ENCODE measurements at regions not wholly inside any gene's neighbourhood (a gene's known extent, or its start where the extent isn't known, plus 50 kb on each side); places are given as distances from the start of the nearest gene placed in this dataset.

- Histone ChIP-seq H3K4me1 (replicated peaks; ENCODE audit: insufficient read depth) (peaks cover 10% of the 10 kb centered on the region; the same call in 1 of the 2 replicates), H3K9me3 (ENCODE audit: insufficient read depth, low read depth) (no peaks in the 10 kb centered on the region), H3K4me3 (no peak overlapping the region), H3K36me3 (ENCODE audit: low read depth) (no peaks in the 10 kb centered on the region), H3F3A (ENCODE audit: insufficient read depth, low read depth) (no peaks in the 10 kb centered on the region), H3K27me3 (ENCODE audit: insufficient read depth, low read depth) (no peaks in the 10 kb centered on the region), H2AFZ (no peak overlapping the region), H4K20me1 (ENCODE audit: insufficient read depth) (no peaks in the 10 kb centered on the region), H3K9me2 (ENCODE audit: insufficient read depth) (no peaks in the 10 kb centered on the region), H3K27ac (no peak overlapping the region), H3K79me2 (ENCODE audit: low read depth) (no peaks in the 10 kb centered on the region), H3K4me2 (no peak overlapping the region)
- no peak for DNase-seq
- intact Hi-C loops (cut with micrococcal nuclease; ENCODE audit: unreplicated experiment) = no loop called here
- POLR2A ChIA-PET (ENCODE audit: unreplicated experiment) = no interaction called here
- TF ChIP-seq EZH2 (IDR thresholded peaks at IDR 0.05; ENCODE audit: low read depth) = no peak
- no peak for TF ChIP-seq CTCF (conservative IDR thresholded peaks at IDR 0.05)
- CTCF ChIA-PET = no interaction called here
- BruUV-seq (replicated peaks) = no TSS peak
Observed at GRCh38 chr2:40719414-40719813, 267.5 kb upstream of the SLC8A1 start.

- Histone ChIP-seq H3K4me1 (replicated peaks; ENCODE audit: insufficient read depth) (peaks cover 28% of the 10 kb centered on the region), H3K79me2 (ENCODE audit: low read depth) (no peaks in the 10 kb centered on the region), H3K36me3 (ENCODE audit: low read depth) (no peaks in the 10 kb centered on the region), H3F3A (ENCODE audit: insufficient read depth, low read depth) (no peaks in the 10 kb centered on the region), H4K20me1 (ENCODE audit: insufficient read depth) (no peaks in the 10 kb centered on the region), H3K27me3 (ENCODE audit: insufficient read depth, low read depth) (no peaks in the 10 kb centered on the region), H3K27ac (no peak overlapping the region), H3K4me2 (no peak overlapping the region), H3K4me3 (no peak overlapping the region), H3K9me2 (ENCODE audit: insufficient read depth) (no peaks in the 10 kb centered on the region), H3K9me3 (ENCODE audit: insufficient read depth, low read depth) (no peaks in the 10 kb centered on the region), H2AFZ (no peak overlapping the region)
- CTCF ChIA-PET = no interaction called here
- no TSS peak for BruUV-seq (replicated peaks)
- DNase-seq = no peak
- no peak for TF ChIP-seq CTCF (conservative IDR thresholded peaks at IDR 0.05)
- POLR2A ChIA-PET (ENCODE audit: unreplicated experiment) = no interaction called here
- intact Hi-C loops (cut with micrococcal nuclease; ENCODE audit: unreplicated experiment) = no loop called here
Observed at GRCh38 chr2:40721595-40721994, 269.7 kb upstream of the SLC8A1 start.

- ChIA-PET CTCF (no interaction called here), POLR2A (ENCODE audit: unreplicated experiment) (no interaction called here)
- no peaks in the 10 kb centered on the region for H3K79me2 ChIP-seq (ENCODE audit: low read depth)
- no peaks in the 10 kb centered on the region for H3K36me3 ChIP-seq (ENCODE audit: low read depth)
- H4K20me1 ChIP-seq (ENCODE audit: insufficient read depth) = no peaks in the 10 kb centered on the region
- intact Hi-C loops (cut with micrococcal nuclease; ENCODE audit: unreplicated experiment) = no loop called here
- H3K4me3 ChIP-seq = no peak overlapping the region
- no peak for DNase-seq
- H3K27ac ChIP-seq = no peak overlapping the region
- peaks cover 21% of the 10 kb centered on the region for H3K4me1 ChIP-seq (replicated peaks; ENCODE audit: insufficient read depth)
- no TSS peak for BruUV-seq (replicated peaks)
- no peak overlapping the region for H2AFZ ChIP-seq
- H3K4me2 ChIP-seq = no peak overlapping the region
- no peaks in the 10 kb centered on the region for H3F3A ChIP-seq (ENCODE audit: insufficient read depth, low read depth)
- no peaks in the 10 kb centered on the region for H3K9me2 ChIP-seq (ENCODE audit: insufficient read depth)
- TF ChIP-seq EZH2 (IDR thresholded peaks at IDR 0.05; ENCODE audit: low read depth) (no peak), CTCF (conservative IDR thresholded peaks at IDR 0.05) (no peak)
- H3K9me3 ChIP-seq (ENCODE audit: insufficient read depth, low read depth) = no peaks in the 10 kb centered on the region
- H3K27me3 ChIP-seq (ENCODE audit: insufficient read depth, low read depth) = no peaks in the 10 kb centered on the region
Observed at GRCh38 chr2:40723194-40723593, 271.3 kb upstream of the SLC8A1 start.

Measured in PC-9 (cell line).